IPS-20b (cell line): ENCODE measurements at regions not wholly inside any gene's neighbourhood (a gene's known extent, or its start where the extent isn't known, plus 50 kb on each side); places are given as distances from the start of the nearest gene placed in this dataset.

ENCODE experiments used
- H3K27ac ChIP-seq: one replicate; pipeline ENCODE4 v1.5.1; 2013; ENCODE audit warnings: low read length
- H3K27me3 ChIP-seq: 2 replicates; pipeline ENCODE4 v1.6.1; 2013; ENCODE audit warnings: mild to moderate bottlenecking, low read length, inconsistent platforms; ENCODE audit not compliant: insufficient read depth
- H3K36me3 ChIP-seq: 2 replicates; pipeline ENCODE4 v1.6.1; 2013; ENCODE audit warnings: low read depth, mild to moderate bottlenecking, inconsistent platforms, low read length, moderate library complexity; ENCODE audit not compliant: insufficient read depth
- H3K4me1 ChIP-seq: 2 replicates; pipeline ENCODE4 v1.6.1; 2013; ENCODE audit warnings: mild to moderate bottlenecking, control low read depth, inconsistent platforms, low read length, moderate library complexity; ENCODE audit not compliant: insufficient read depth
- H3K4me3 ChIP-seq: 2 replicates; pipeline ENCODE4 v1.5.1; 2013; ENCODE audit warnings: mild to moderate bottlenecking, low read length, inconsistent platforms
- H3K9ac ChIP-seq: 2 replicates; pipeline ENCODE4 v1.6.1; 2013; ENCODE audit warnings: low read depth, mild to moderate bottlenecking, inconsistent platforms, low read length, moderate library complexity
- H3K9me3 ChIP-seq: 2 replicates; pipeline ENCODE4 v1.6.1; 2013; ENCODE audit warnings: mild to moderate bottlenecking, low read depth, low read length, inconsistent platforms; ENCODE audit not compliant: insufficient read depth

GRCh38 chr15:47861111-47861903 lies 144.0 kb downstream of the SEMA6D start:
- H3K27ac ChIP-seq: no peak overlapping the region
- no peaks in the 10 kb centered on the region for H3K9me3 ChIP-seq
- no peak overlapping the region for H3K9ac ChIP-seq
- H3K4me1 ChIP-seq: peaks cover 12% of the 10 kb centered on the region; the same call in 1 of the 2 replicates
- H3K36me3 ChIP-seq: no peaks in the 10 kb centered on the region
- H3K4me3 ChIP-seq: no peak overlapping the region
- H3K27me3 ChIP-seq: no peaks in the 10 kb centered on the region

DNA sequence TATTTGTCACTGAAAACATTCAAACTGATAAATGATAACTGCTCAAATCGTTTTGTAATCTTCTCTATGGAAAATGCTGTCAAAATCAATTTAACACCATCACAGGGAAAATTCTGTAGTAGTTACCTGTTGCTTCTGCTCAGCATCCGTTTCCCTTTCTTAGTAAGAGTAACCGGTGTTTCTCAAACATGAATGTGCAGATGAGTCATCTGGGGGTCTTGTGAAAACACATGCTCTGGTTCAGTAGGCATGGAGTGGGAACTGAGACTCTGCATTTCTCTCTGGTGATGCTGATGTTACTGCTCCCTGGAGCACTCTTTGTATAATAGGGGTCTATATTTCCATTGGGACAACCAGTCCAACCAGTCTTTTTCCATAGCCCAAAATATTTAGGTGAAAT lies 145.1 kb downstream of the SEMA6D start:
- no peak overlapping the region for H3K4me3 ChIP-seq
- no peak overlapping the region for H3K9ac ChIP-seq
- no peak overlapping the region for H3K27ac ChIP-seq
- H3K27me3 ChIP-seq: no peaks in the 10 kb centered on the region
- no peaks in the 10 kb centered on the region for H3K9me3 ChIP-seq
- no peaks in the 10 kb centered on the region for H3K36me3 ChIP-seq
- H3K4me1 ChIP-seq: peaks cover 12% of the 10 kb centered on the region; the same call in 1 of the 2 replicates

DNA sequence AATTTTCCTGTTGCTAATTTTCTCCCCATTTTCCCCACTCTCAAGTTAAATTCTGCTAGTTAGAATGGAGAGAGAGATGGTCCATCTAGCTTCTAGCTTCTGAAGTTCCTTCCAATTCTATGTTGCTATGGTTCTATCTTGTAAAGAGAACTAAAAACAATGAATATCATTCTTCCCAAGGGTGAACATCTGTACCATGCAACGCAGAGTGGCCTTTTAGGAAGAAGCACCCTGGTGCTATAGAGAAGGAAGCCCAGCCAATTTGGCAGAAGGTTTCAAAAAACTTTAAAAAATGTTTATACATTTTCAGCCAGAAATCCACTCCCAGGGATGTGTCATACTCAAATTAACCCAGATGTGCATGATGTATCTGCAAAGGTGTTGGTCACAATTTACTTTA lies 149.1 kb downstream of the SEMA6D start:
- no peak overlapping the region for H3K9ac ChIP-seq
- H3K27ac ChIP-seq: no peak overlapping the region
- peaks cover 6% of the 10 kb centered on the region; the same call in 1 of the 2 replicates for H3K4me1 ChIP-seq
- H3K27me3 ChIP-seq: no peaks in the 10 kb centered on the region
- H3K9me3 ChIP-seq: no peaks in the 10 kb centered on the region
- H3K4me3 ChIP-seq: no peak overlapping the region
- H3K36me3 ChIP-seq: no peaks in the 10 kb centered on the region

DNA sequence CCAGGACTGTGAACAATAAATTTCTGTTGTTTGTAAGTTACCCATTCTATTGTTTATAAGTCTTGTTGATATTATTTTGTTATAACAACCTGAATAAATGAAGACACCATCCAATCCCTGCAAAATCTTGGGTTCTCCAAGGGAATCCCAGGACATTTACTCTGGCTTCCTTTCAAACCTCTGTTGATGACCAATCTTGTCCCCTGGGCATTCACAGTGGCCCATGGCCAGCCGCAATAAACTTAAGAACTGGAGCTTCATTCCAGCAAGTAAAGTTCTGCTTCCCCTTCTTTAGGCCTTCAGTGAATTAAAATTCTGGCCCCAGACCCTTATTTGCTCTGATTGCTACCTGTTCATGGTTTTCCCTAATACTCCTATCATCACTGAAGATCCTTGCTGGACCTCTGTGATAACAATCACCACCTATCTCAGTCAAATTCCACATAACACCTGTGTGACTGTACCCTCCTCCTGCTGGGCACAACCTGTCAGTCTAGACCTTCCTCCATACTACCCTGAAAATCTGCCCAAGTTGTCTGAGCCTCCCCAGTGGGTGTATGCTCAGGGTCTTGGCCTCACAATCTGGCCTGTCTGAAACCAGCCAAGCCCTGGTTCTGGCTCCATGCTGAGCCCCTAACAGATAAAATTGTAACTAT lies 153.1 kb downstream of the SEMA6D start:
- no peaks in the 10 kb centered on the region for H3K4me1 ChIP-seq
- H3K9ac ChIP-seq: no peak overlapping the region
- H3K4me3 ChIP-seq: no peak overlapping the region
- no peaks in the 10 kb centered on the region for H3K36me3 ChIP-seq
- no peaks in the 10 kb centered on the region for H3K27me3 ChIP-seq
- no peaks in the 10 kb centered on the region for H3K9me3 ChIP-seq
- no peak overlapping the region for H3K27ac ChIP-seq

DNA sequence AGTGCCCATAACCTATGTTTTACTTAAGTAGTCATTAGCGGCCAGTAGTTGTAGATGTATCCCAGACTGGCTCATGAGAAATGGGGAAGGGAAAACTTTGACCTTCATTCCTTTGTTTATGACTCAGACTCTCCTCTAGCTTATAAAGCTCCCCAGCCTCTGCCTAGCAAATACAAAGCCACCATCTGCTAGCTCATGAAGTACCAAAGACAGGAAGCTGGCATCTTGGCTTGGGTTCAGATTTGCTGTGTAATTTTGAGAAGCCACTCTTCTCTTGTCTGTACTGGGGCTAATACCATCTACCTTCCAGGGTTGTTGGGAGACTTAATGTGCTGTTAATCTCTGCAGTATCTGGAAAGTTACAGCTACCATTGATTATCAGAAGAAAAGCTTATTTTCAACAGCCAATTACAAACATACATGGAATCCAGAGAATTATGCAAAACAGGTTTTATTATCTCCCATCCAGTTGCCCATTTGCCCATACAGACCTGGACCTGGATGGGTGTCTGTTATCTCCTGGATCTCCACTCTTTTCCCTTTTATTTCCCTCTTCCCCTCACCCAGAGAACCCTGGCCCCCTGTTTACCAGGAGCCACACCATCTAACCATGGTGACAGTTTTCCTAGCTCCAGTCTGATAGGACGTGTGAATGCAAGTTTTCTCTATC lies 153.8 kb downstream of the SEMA6D start:
- Histone ChIP-seq H3K36me3 (no peaks in the 10 kb centered on the region), H3K9ac (no peak overlapping the region), H3K4me1 (no peaks in the 10 kb centered on the region), H3K4me3 (no peak overlapping the region), H3K27ac (no peak overlapping the region), H3K27me3 (no peaks in the 10 kb centered on the region), H3K9me3 (no peaks in the 10 kb centered on the region)

- H3K4me3 ChIP-seq: no peak overlapping the region
- H3K27me3 ChIP-seq: no peaks in the 10 kb centered on the region
- H3K9me3 ChIP-seq: no peaks in the 10 kb centered on the region
- no peak overlapping the region for H3K9ac ChIP-seq
- H3K27ac ChIP-seq: no peak overlapping the region
- H3K36me3 ChIP-seq: no peaks in the 10 kb centered on the region
- peaks cover 4% of the 10 kb centered on the region; the same call in 1 of the 2 replicates for H3K4me1 ChIP-seq
These were observed 154.9 kb downstream of the SEMA6D start for GRCh38 chr15:47872208-47872607.

DNA sequence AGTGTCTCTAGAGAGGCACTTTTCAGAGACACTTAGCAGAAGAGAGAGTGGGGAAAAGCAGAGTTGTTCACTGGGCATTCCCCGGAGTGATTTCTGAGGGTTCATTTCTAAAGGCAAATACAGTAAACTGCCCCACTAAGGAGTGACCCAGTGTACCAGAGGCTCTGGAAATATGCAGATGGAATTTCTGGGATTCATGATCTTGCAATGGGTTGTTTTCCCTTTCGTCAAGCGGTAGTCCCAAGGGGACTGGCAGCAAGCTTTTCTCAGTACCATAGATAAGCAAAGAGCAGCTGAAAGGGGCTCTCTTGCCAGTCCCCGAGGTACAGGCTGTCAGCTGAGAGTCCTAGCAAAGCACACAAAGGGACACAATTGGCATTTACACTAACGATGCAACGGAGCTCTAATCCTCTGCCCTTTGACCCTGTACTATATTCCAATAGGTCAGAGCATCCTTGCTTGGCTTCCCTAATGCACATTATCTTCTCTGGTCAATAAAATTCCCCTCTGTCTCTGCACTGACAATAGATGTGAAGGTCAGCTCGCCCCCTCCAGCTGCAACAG lies 155.6 kb downstream of the SEMA6D start:
- H3K4me1 ChIP-seq: peaks cover 4% of the 10 kb centered on the region; the same call in 1 of the 2 replicates
- H3K9me3 ChIP-seq: no peaks in the 10 kb centered on the region
- no peak overlapping the region for H3K4me3 ChIP-seq
- H3K27ac ChIP-seq: no peak overlapping the region
- no peaks in the 10 kb centered on the region for H3K36me3 ChIP-seq
- no peak overlapping the region for H3K9ac ChIP-seq
- no peaks in the 10 kb centered on the region for H3K27me3 ChIP-seq

- Histone ChIP-seq H3K9me3 (no peaks in the 10 kb centered on the region), H3K36me3 (no peaks in the 10 kb centered on the region)
These were observed 159.7 kb downstream of the SEMA6D start for GRCh38 chr15:47876986-47877385.

DNA sequence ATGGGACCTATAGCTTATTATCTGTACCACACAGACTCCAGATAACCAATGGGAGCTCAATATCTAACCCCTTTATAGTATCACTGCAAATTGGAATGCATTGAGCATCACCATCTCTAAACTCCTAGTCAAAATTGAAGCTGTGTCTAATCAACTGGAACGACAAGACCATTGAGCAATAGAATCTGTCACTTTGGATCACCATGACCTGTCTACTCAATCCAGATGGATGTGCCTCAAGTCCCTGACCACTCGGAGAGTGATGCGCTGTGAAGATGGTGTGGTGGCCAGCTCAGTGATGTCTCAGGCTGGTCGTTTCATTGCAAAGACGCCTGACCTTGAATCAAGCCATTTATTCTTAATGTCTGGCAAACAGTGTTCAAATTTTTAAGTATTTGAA lies 160.5 kb downstream of the SEMA6D start:
- Histone ChIP-seq H3K9me3 (no peaks in the 10 kb centered on the region), H3K36me3 (no peaks in the 10 kb centered on the region), H3K4me3 (no peak overlapping the region), H3K4me1 (peaks cover 4% of the 10 kb centered on the region; the same call in 1 of the 2 replicates), H3K9ac (no peak overlapping the region), H3K27me3 (peaks cover 15% of the 10 kb centered on the region), H3K27ac (no peak overlapping the region)

More at GRCh38 chr15:47876986-47877385, 159.7 kb downstream of the SEMA6D start:
- peaks cover 4% of the 10 kb centered on the region; the same call in 1 of the 2 replicates for H3K4me1 ChIP-seq
- H3K27ac ChIP-seq: no peak overlapping the region
- H3K27me3 ChIP-seq: peaks cover 6% of the 10 kb centered on the region; the same call in 1 of the 2 replicates
- no peak overlapping the region for H3K9ac ChIP-seq
- no peak overlapping the region for H3K4me3 ChIP-seq

GRCh38 chr15:47885920-47886319 lies 168.6 kb downstream of the SEMA6D start:
- H3K36me3 ChIP-seq: no peaks in the 10 kb centered on the region
- H3K4me1 ChIP-seq: peaks cover 21% of the 10 kb centered on the region; the same call in 1 of the 2 replicates
- H3K9ac ChIP-seq: no peak overlapping the region
- no peaks in the 10 kb centered on the region for H3K9me3 ChIP-seq
- H3K4me3 ChIP-seq: no peak overlapping the region
- peaks cover 58% of the 10 kb centered on the region for H3K27me3 ChIP-seq
- H3K27ac ChIP-seq: no peak overlapping the region

- Histone ChIP-seq H3K9me3 (no peaks in the 10 kb centered on the region), H3K27ac (no peak overlapping the region), H3K4me1 (peaks cover 21% of the 10 kb centered on the region; the same call in 1 of the 2 replicates), H3K9ac (no peak overlapping the region), H3K27me3 (peaks cover 53% of the 10 kb centered on the region), H3K4me3 (no peak overlapping the region), H3K36me3 (no peaks in the 10 kb centered on the region)
These were observed 170.0 kb downstream of the SEMA6D start for GRCh38 chr15:47887241-47887800.
